ENCODE measurements at regions not wholly inside any gene's neighbourhood (a gene's known extent, or its start where the extent isn't known, plus 50 kb on each side); places are given as distances from the start of the nearest gene placed in this dataset.
"Not testable (repeated sequence)": the region's sequence is repeated elsewhere in the genome, so short reads cannot be mapped to it uniquely, and the experiment has no call there.

DNA sequence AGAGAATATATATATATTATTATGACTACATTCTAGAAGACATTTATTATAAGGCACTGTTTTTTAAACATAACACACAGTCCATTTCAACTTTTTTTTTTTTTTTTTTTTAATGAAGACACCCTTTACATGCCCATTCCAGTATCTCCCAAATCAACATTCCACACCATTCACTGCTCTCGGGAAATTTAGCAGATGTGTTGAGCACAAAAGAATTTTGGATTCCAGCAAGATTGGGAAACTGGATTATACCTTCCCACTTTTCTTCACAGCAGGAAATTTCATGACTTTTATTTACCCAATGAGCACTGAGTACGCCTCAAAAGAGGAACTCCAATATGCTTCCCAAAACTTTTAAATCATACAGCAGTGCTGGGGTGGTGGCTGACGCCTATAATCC, 333.6 kb upstream of the DAB2 start:
- no peak for ATAC-seq (ENCODE audit: insufficient read depth, low FRiP score)
- 51 to 72% methylated on average over 3 of the region's 3 CpGs for WGBS, 2 donors

DNA sequence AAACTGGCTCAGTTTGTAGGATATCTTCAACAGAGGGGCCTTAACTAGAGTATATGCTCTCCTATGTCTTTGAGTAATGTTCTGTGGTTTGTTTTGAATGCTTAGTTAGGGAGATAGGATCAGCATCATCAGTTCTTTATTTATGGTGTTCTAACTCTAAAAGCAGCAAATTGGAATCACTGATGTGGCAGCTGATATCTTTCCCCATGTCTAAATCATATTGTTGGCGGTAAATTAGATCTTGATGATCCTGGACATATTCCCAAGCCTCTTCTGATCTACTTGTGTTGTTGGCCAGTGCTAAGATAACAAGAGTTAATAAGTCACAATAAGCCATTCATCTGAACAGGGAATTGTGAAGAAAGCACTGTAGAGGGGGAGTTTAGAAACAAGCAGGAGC, 332.4 kb upstream of the DAB2 start:
- Histone ChIP-seq H3K27me3 (ENCODE audit: control insufficient read depth in 3 of 3, insufficient read depth in 3 of 3, low read length in 2 of 3) (no peaks in the 10 kb centered on the region), H3K27ac (ENCODE audit: low read depth in 1 of 2, low read length in 1 of 2) (no peak overlapping the region), H3K36me3 (ENCODE audit: control insufficient read depth in 4 of 4, insufficient read depth in 4 of 4, low read length in 4 of 4) (no peaks in the 10 kb centered on the region), H3K9ac (ENCODE audit: insufficient read depth in 1 of 2, low read length in 2 of 2) (no peak overlapping the region), H3K9me3 (ENCODE audit: control insufficient read depth in 4 of 4, insufficient read depth in 3 of 4, low read length in 3 of 4) (no peaks in the 10 kb centered on the region), H3K4me1 (ENCODE audit: control insufficient read depth in 5 of 5, insufficient read depth in 5 of 5, low read length in 5 of 5) (peaks cover 0 to 25% (median 0%) of the 10 kb centered on the region in 5 donors), H3K4me3 (no peak overlapping the region)
- WGBS, 2 donors, result 71 to 93% methylated on average over 1 of the region's 1 CpG
- DNase-seq, result peak in 2 of 3 donors; percentile 88 to 95
- TF ChIP-seq, protein P1, sequence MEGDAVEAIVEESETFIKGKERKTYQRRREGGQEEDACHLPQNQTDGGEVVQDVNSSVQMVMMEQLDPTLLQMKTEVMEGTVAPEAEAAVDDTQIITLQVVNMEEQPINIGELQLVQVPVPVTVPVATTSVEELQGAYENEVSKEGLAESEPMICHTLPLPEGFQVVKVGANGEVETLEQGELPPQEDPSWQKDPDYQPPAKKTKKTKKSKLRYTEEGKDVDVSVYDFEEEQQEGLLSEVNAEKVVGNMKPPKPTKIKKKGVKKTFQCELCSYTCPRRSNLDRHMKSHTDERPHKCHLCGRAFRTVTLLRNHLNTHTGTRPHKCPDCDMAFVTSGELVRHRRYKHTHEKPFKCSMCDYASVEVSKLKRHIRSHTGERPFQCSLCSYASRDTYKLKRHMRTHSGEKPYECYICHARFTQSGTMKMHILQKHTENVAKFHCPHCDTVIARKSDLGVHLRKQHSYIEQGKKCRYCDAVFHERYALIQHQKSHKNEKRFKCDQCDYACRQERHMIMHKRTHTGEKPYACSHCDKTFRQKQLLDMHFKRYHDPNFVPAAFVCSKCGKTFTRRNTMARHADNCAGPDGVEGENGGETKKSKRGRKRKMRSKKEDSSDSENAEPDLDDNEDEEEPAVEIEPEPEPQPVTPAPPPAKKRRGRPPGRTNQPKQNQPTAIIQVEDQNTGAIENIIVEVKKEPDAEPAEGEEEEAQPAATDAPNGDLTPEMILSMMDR (IDR thresholded peaks at IDR 0.05; ENCODE audit: control extremely low read depth, extremely low read depth), result no peak
- ATAC-seq (ENCODE audit: insufficient read depth, low FRiP score), result no peak

More for the DNA sequence above, 333.6 kb upstream of the DAB2 start:
- no peaks in the 10 kb centered on the region for H3K27me3 ChIP-seq (ENCODE audit: control insufficient read depth in 3 of 3, insufficient read depth in 3 of 3, low read length in 2 of 3)
- no peaks in the 10 kb centered on the region for H3K9me3 ChIP-seq (ENCODE audit: control insufficient read depth in 4 of 4, insufficient read depth in 3 of 4, low read length in 3 of 4)
- peaks cover 0 to 25% (median 0%) of the 10 kb centered on the region in 5 donors for H3K4me1 ChIP-seq (ENCODE audit: control insufficient read depth in 5 of 5, insufficient read depth in 5 of 5, low read length in 5 of 5)
- TF ChIP-seq, protein P1 (IDR thresholded peaks at IDR 0.05; ENCODE audit: control extremely low read depth, extremely low read depth), result no peak
- no peaks in the 10 kb centered on the region for H3K36me3 ChIP-seq (ENCODE audit: control insufficient read depth in 4 of 4, insufficient read depth in 4 of 4, low read length in 4 of 4)
- no peak overlapping the region for H3K27ac ChIP-seq (ENCODE audit: low read depth in 1 of 2, low read length in 1 of 2)
- no peak for DNase-seq
- H3K9ac ChIP-seq (ENCODE audit: insufficient read depth in 1 of 2, low read length in 2 of 2), result no peak overlapping the region
- no peak overlapping the region for H3K4me3 ChIP-seq

DNA sequence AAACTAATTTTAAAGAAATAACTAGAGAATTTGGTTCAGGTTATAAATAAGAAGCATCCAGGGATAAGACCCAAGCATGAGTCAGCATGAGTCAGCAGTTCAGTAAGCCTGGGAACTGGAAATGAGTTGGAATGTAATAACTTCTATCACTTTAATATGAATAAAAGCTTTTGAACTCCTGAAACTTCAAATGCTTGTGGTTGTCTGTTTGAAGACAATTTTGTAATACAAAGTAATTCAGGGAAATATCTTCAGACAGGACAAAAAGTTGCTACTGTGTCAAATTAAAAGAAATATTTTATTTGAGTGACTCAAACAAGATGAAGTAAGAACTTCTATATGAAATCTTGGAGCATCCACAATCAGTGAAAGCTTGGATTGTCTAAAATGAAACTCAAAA, 331.2 kb upstream of the DAB2 start:
- no peak overlapping the region for H3K9ac ChIP-seq (ENCODE audit: insufficient read depth in 1 of 2, low read length in 2 of 2)
- no peaks in the 10 kb centered on the region for H3K9me3 ChIP-seq (ENCODE audit: control insufficient read depth in 4 of 4, insufficient read depth in 3 of 4, low read length in 3 of 4)
- H3K36me3 ChIP-seq (ENCODE audit: control insufficient read depth in 4 of 4, insufficient read depth in 4 of 4, low read length in 4 of 4), result no peaks in the 10 kb centered on the region
- ATAC-seq (ENCODE audit: insufficient read depth, low FRiP score), result no peak
- H3K27me3 ChIP-seq (ENCODE audit: control insufficient read depth in 3 of 3, insufficient read depth in 3 of 3, low read length in 2 of 3), result no peaks in the 10 kb centered on the region
- peak in 2 of 3 donors; percentile 16 to 25 for DNase-seq
- H3K4me1 ChIP-seq (ENCODE audit: control insufficient read depth in 5 of 5, insufficient read depth in 5 of 5, low read length in 5 of 5), result peaks cover 0 to 25% (median 0%) of the 10 kb centered on the region in 5 donors
- no peak overlapping the region for H3K27ac ChIP-seq (ENCODE audit: low read depth in 1 of 2, low read length in 1 of 2)
- TF ChIP-seq, protein P1 (IDR thresholded peaks at IDR 0.05; ENCODE audit: control extremely low read depth, extremely low read depth), result no peak
- H3K4me3 ChIP-seq, result no peak overlapping the region

DNA sequence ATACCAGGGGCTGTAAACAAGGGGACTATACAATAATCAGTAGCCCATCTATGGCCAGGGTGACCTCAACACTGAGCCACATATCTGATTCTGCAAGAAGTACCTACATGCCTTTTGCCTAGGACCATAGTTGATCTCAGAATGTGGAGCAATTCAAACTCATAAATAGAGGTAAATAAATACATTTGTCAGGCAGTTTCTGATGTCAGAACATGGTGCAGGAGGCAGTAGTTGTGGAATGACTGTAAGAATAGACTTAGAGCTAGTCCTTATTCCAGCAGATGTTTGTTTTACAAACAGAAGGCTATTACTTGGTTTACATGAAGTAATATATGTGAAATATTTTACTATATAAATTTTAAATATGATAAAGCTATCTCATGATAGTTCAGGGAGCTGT, 330.7 kb upstream of the DAB2 start:
- DNase-seq, result no peak
- TF ChIP-seq, protein P1 (IDR thresholded peaks at IDR 0.05; ENCODE audit: control extremely low read depth, extremely low read depth), result no peak
- no peak overlapping the region for H3K9ac ChIP-seq (ENCODE audit: insufficient read depth in 1 of 2, low read length in 2 of 2)
- H3K27me3 ChIP-seq (ENCODE audit: control insufficient read depth in 3 of 3, insufficient read depth in 3 of 3, low read length in 2 of 3), result no peaks in the 10 kb centered on the region
- no peak overlapping the region for H3K27ac ChIP-seq (ENCODE audit: low read depth in 1 of 2, low read length in 1 of 2)
- H3K4me3 ChIP-seq, result no peak overlapping the region
- no peak for ATAC-seq (ENCODE audit: insufficient read depth, low FRiP score)
- H3K4me1 ChIP-seq (ENCODE audit: control insufficient read depth in 5 of 5, insufficient read depth in 5 of 5, low read length in 5 of 5), result peaks cover 0 to 20% (median 0%) of the 10 kb centered on the region in 5 donors
- H3K9me3 ChIP-seq (ENCODE audit: control insufficient read depth in 4 of 4, insufficient read depth in 3 of 4, low read length in 3 of 4), result no peaks in the 10 kb centered on the region
- H3K36me3 ChIP-seq (ENCODE audit: control insufficient read depth in 4 of 4, insufficient read depth in 4 of 4, low read length in 4 of 4), result no peaks in the 10 kb centered on the region

DNA sequence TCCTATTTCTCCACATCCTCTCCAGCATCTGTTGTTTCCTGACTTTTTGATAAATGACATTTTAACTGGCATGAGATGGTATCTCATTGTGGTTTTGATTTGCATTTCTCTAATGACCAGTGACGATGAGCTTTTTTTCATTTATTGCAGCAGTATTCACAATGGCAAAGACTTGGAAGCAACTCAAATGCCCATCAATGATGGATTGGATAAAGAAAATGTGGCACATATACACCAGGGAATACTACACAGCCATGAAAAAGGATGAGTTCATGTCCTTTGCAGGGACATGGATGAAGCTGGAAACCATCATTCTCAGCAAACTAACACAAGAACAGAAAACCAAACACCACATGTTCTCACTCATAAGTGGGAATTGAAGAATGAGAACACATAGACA, 329.0 kb upstream of the DAB2 start:
- H3K36me3 ChIP-seq (ENCODE audit: control insufficient read depth in 4 of 4, insufficient read depth in 4 of 4, low read length in 4 of 4); ATAC-seq (ENCODE audit: insufficient read depth, low FRiP score); H3K9ac ChIP-seq (ENCODE audit: insufficient read depth in 1 of 2, low read length in 2 of 2); H3K4me3 ChIP-seq; DNase-seq; H3K27ac ChIP-seq (ENCODE audit: low read depth in 1 of 2, low read length in 1 of 2); H3K9me3 ChIP-seq (ENCODE audit: control insufficient read depth in 4 of 4, insufficient read depth in 3 of 4, low read length in 3 of 4); H3K27me3 ChIP-seq (ENCODE audit: control insufficient read depth in 3 of 3, insufficient read depth in 3 of 3, low read length in 2 of 3); H3K4me1 ChIP-seq (ENCODE audit: control insufficient read depth in 5 of 5, insufficient read depth in 5 of 5, low read length in 5 of 5): not testable (repeated sequence)
- WGBS, 2 donors, result 83 to 86% methylated on average over 1 of the region's 1 CpG
